ENCODE measurements at regions not wholly inside any gene's neighbourhood (a gene's known extent, or its start where the extent isn't known, plus 50 kb on each side); places are given as distances from the start of the nearest gene placed in this dataset.

GRCh38 chr2:471560-471959, 183.7 kb upstream of the ALKAL2 start:
- H3K4me3 ChIP-seq (ENCODE audit: low read depth, low read length) = no peak overlapping the region
- TF ChIP-seq CTCF (IDR thresholded peaks at IDR 0.05; ENCODE audit: insufficient read depth, low read depth, low read length, missing control alignments) = no peak
- no peak for DNase-seq (ENCODE audit: low read depth)

- no peak for DNase-seq (ENCODE audit: low read depth)
- no peak for TF ChIP-seq CTCF (IDR thresholded peaks at IDR 0.05; ENCODE audit: insufficient read depth, low read depth, low read length, missing control alignments)
Measured at GRCh38 chr2:469514-469913, 181.6 kb upstream of the ALKAL2 start.

GRCh38 chr2:468648-469336, 180.9 kb upstream of the ALKAL2 start:
- no peak for DNase-seq (ENCODE audit: low read depth)
- no peak overlapping the region for H3K4me3 ChIP-seq (ENCODE audit: low read depth, low read length)

More at GRCh38 chr2:469514-469913, 181.6 kb upstream of the ALKAL2 start:
- no peak overlapping the region for H3K4me3 ChIP-seq (ENCODE audit: low read depth, low read length)

GRCh38 chr2:467892-468647, 180.2 kb upstream of the ALKAL2 start:
- no peak for TF ChIP-seq CTCF (IDR thresholded peaks at IDR 0.05; ENCODE audit: insufficient read depth, low read depth, low read length, missing control alignments)
- DNase-seq (ENCODE audit: low read depth) = no peak
- H3K4me3 ChIP-seq (ENCODE audit: low read depth, low read length) = no peak overlapping the region

More at GRCh38 chr2:468648-469336, 180.9 kb upstream of the ALKAL2 start:
- TF ChIP-seq CTCF (IDR thresholded peaks at IDR 0.05; ENCODE audit: insufficient read depth, low read depth, low read length, missing control alignments) = no peak

GRCh38 chr2:467543-467891, 179.6 kb upstream of the ALKAL2 start:
- DNase-seq (ENCODE audit: low read depth) = no peak
- no peak for TF ChIP-seq CTCF (IDR thresholded peaks at IDR 0.05; ENCODE audit: insufficient read depth, low read depth, low read length, missing control alignments)
- no peak overlapping the region for H3K4me3 ChIP-seq (ENCODE audit: low read depth, low read length)

GRCh38 chr2:467101-467500, 179.2 kb upstream of the ALKAL2 start:
- no peak for DNase-seq (ENCODE audit: low read depth)
- H3K4me3 ChIP-seq (ENCODE audit: low read depth, low read length) = no peak overlapping the region
- no peak for TF ChIP-seq CTCF (IDR thresholded peaks at IDR 0.05; ENCODE audit: insufficient read depth, low read depth, low read length, missing control alignments)
